Endothelial cell of umbilical vein (primary cell): ENCODE measurements at regions not wholly inside any gene's neighbourhood (a gene's known extent, or its start where the extent isn't known, plus 50 kb on each side); places are given as distances from the start of the nearest gene placed in this dataset.
A peak's percentile ranks its signal among the peaks of the same experiment; 100 is the strongest.

ENCODE experiments used
- BruUV-seq: library from RNA; stranded (reverse); fragments of 400-500 nt; replicated peaks from 2 replicates; lab custom pipeline; 2021; lab: Mats Ljungman, UMichigan
- CTCF ChIA-PET: fragments of 300-600, 350-600 bp; sonication (Branson Sonifier 250); formaldehyde crosslinking; loops from one replicate; lab custom pipeline; 2021; ENCODE audit warnings: antibody characterized with exemption, inconsistent platforms; lab: Charles Lee
- POLR2A ChIA-PET: fragments of 300-600, 350-600 bp; sonication (Branson Sonifier 250); formaldehyde crosslinking; loops from one replicate; lab custom pipeline; 2021; ENCODE audit warnings: antibody characterized with exemption, inconsistent platforms; lab: Charles Lee
- DNase-seq: peaks from one replicate; pipeline ENCODE4 v3.0.0-alpha.2; 2011; ENCODE audit warnings: low read depth, low spot score
- FAIRE-seq: peaks from 2 replicates; lab custom pipeline; 2011; peaks lifted over from hg19 to GRCh38; lab: Jason Lieb, UNC
- H2AFZ ChIP-seq: 2 replicates; pipeline ENCODE4 v1.6.0; 2012; ENCODE audit warnings: low read depth, low read length, control low read depth, inconsistent platforms
- H3K27ac ChIP-seq: 2 replicates; pipeline ENCODE4 v1.5.1; 2011; ENCODE audit warnings: low read depth, mild to moderate bottlenecking, control low read depth, low read length, moderate library complexity; ENCODE audit not compliant: insufficient read depth
- H3K27me3 ChIP-seq, 2 experiments: 2 replicates each; pipeline versions ENCODE4 v1.6.0 to v1.6.1; 2011; ENCODE audit warnings: low read length in 2 of 2, mixed read lengths in 1 of 2; ENCODE audit not compliant: control insufficient read depth in 2 of 2, insufficient read depth in 2 of 2
- H3K36me3 ChIP-seq, 2 experiments: 2 replicates in 1 of 2; 3 replicates in 1 of 2; pipeline ENCODE4 v1.5.1; 2011; ENCODE audit warnings: low read length in 2 of 2, mild to moderate bottlenecking in 1 of 2, moderate library complexity in 1 of 2; ENCODE audit not compliant: control insufficient read depth in 2 of 2, insufficient read depth in 2 of 2; ENCODE audit errors: extremely low read depth in 1 of 2
- H3K4me1 ChIP-seq: 3 replicates; pipeline ENCODE4 v1.5.1; 2011; ENCODE audit warnings: mild to moderate bottlenecking, low read length; ENCODE audit not compliant: control insufficient read depth, insufficient read depth; ENCODE audit errors: extremely low read depth
- H3K4me2 ChIP-seq: 2 replicates; pipeline ENCODE4 v1.6.1; 2011; ENCODE audit warnings: low read length, control low read depth, mixed read lengths; ENCODE audit not compliant: insufficient read depth
- H3K4me3 ChIP-seq, 3 experiments: fragments of 200-600 bp in 1 of 3; sonication (generic), shearing (Covaris generic) in 1 of 3; replicated peaks in 1 of 3; 2 replicates each; pipeline ENCODE4 v1.5.1; 2011 to 2016; ENCODE audit warnings: control low read depth in 3 of 3, low read length in 3 of 3, mild to moderate bottlenecking in 2 of 3, inconsistent platforms in 1 of 3, low read depth in 1 of 3, moderate library complexity in 1 of 3; ENCODE audit not compliant: insufficient read depth in 1 of 3
- H3K79me2 ChIP-seq: 2 replicates; pipeline ENCODE4 v1.6.0; 2012; ENCODE audit warnings: low read length, inconsistent platforms; ENCODE audit not compliant: control insufficient read depth, insufficient read depth
- H3K9ac ChIP-seq: replicated peaks from 2 replicates; pipeline ENCODE3; 2011; ENCODE audit warnings: low read length, control low read depth; ENCODE audit not compliant: insufficient read depth; ENCODE audit errors: extremely low read depth
- H3K9me1 ChIP-seq: replicated peaks from 3 replicates; pipeline ENCODE4 v1.6.0; 2011; ENCODE audit warnings: mild to moderate bottlenecking, low read length; ENCODE audit not compliant: control insufficient read depth, insufficient read depth; ENCODE audit errors: extremely low read depth
- H3K9me3 ChIP-seq: replicated peaks from 2 replicates; pipeline ENCODE4 v1.5.1; 2012; ENCODE audit warnings: low read length, inconsistent platforms; ENCODE audit not compliant: control insufficient read depth, insufficient read depth
- H4K20me1 ChIP-seq: replicated peaks from 2 replicates; pipeline ENCODE3; 2011; ENCODE audit warnings: mild to moderate bottlenecking, low read length; ENCODE audit not compliant: control insufficient read depth, insufficient read depth; ENCODE audit errors: extremely low read depth
- EZH2 ChIP-seq: IDR thresholded peaks from 2 replicates; pipeline ENCODE4 v1.6.1; 2012; ENCODE audit warnings: borderline replicate concordance, low read depth, mild to moderate bottlenecking, moderate library complexity, low read length, inconsistent platforms; ENCODE audit not compliant: severe bottlenecking
- FOS ChIP-seq: IDR thresholded peaks from 2 replicates; pipeline ENCODE4 v1.6.1; 2011; ENCODE audit warnings: mild to moderate bottlenecking, low read length, moderate library complexity, borderline replicate concordance; ENCODE audit not compliant: insufficient read depth
- MYC ChIP-seq: IDR thresholded peaks from one replicate; pipeline ENCODE4 v1.6.1; 2011; ENCODE audit warnings: mild to moderate bottlenecking, low read depth, low read length
- POLR2AphosphoS5 ChIP-seq: IDR thresholded peaks from 2 replicates; pipeline ENCODE4 v1.6.1; 2012; ENCODE audit warnings: low read depth, mild to moderate bottlenecking, control low read depth, low read length, moderate library complexity; ENCODE audit not compliant: insufficient read depth
- dilution Hi-C: fragments of 300-500 bp; cut with MboI; formaldehyde crosslinking; loops from one replicate; pipeline ENCODE4 v1.15.0; 2019; ENCODE audit warnings: low sequenced_read_pairs; ENCODE audit not compliant: extremely low pct_ligation_motif_present
- intact Hi-C: fragments of 100-400 bp; cut with micrococcal nuclease; formaldehyde crosslinking; loops from one replicate; pipeline ENCODE4 v1.10.0; 2022

GRCh38 chr11:116502641-116503061, 270.1 kb downstream of the BUD13 start:
- no peaks in the 10 kb centered on the region for H3K9me1 ChIP-seq

GRCh38 chr11:116501728-116502127, 271.1 kb downstream of the BUD13 start:
- H3K27ac ChIP-seq: no peak overlapping the region
- dilution Hi-C loops (no loop called here), intact Hi-C loops (no loop called here)
- no peak overlapping the region for H3K4me2 ChIP-seq
- CTCF ChIA-PET: interaction anchor here (0.8 to 7.0 kb wide), 7 partner anchors 10 to 285 kb away, joined by 3 to 169 read pairs (median 5); no protein-coding TSS in a partner anchor
- no peaks in the 10 kb centered on the region for H3K4me1 ChIP-seq
- no peaks in the 10 kb centered on the region for H3K9me3 ChIP-seq
- BruUV-seq: no TSS peak
- H3K9me1 ChIP-seq: no peaks in the 10 kb centered on the region
- H3K27me3 ChIP-seq: peaks cover 15 to 21% of the 10 kb centered on the region in 2 experiments
- DNase-seq (no peak), FAIRE-seq (no peak)
- no peak overlapping the region for H3K9ac ChIP-seq
- no peak overlapping the region for H3K4me3 ChIP-seq
- TF ChIP-seq MYC (no peak), POLR2AphosphoS5 (no peak), EZH2 (no peak)
- H2AFZ ChIP-seq: no peak overlapping the region
- no peaks in the 10 kb centered on the region for H3K36me3 ChIP-seq
- POLR2A ChIA-PET: no interaction called here
- no peaks in the 10 kb centered on the region for H4K20me1 ChIP-seq
- H3K79me2 ChIP-seq: no peaks in the 10 kb centered on the region

More at GRCh38 chr11:116502641-116503061, 270.1 kb downstream of the BUD13 start:
- no peak for TF ChIP-seq FOS
- peak; percentile 7 for TF ChIP-seq EZH2
- Histone ChIP-seq H3K27me3 (peaks cover 15 to 21% of the 10 kb centered on the region in 2 experiments), H3K4me2 (no peak overlapping the region), H3K9me3 (no peaks in the 10 kb centered on the region), H3K4me1 (no peaks in the 10 kb centered on the region), H3K36me3 (no peaks in the 10 kb centered on the region), H3K9ac (no peak overlapping the region), H4K20me1 (no peaks in the 10 kb centered on the region), H3K79me2 (no peaks in the 10 kb centered on the region), H3K27ac (no peak overlapping the region), H3K4me3 (no peak overlapping the region), H2AFZ (no peak overlapping the region)
- no peak for FAIRE-seq
- CTCF ChIA-PET: interaction anchor here (0.8 to 3.9 kb wide), 5 partner anchors 9 to 145 kb away, joined by 3 to 25 read pairs (median 4); no protein-coding TSS in a partner anchor
- DNase-seq: no peak
- intact Hi-C loops: no loop called here
- POLR2A ChIA-PET: no interaction called here
- dilution Hi-C loops: no loop called here
- BruUV-seq: no TSS peak
